NOMO-1 (cell line): ENCODE measurements at regions not wholly inside any gene's neighbourhood (a gene's known extent, or its start where the extent isn't known, plus 50 kb on each side); places are given as distances from the start of the nearest gene placed in this dataset.
"Not testable (repeated sequence)": the region's sequence is repeated elsewhere in the genome, so short reads cannot be mapped to it uniquely, and the experiment has no call there.

Source experiments
- DNase-seq, 2 experiments: peaks; one replicate each; lab custom pipeline; 2025; ENCODE audit not compliant: unreplicated experiment in 2 of 2; lab: John Stamatoyannopoulos, UW

- DNase-seq: peak in 1 of 2 experiments; percentile 27
Measured at GRCh38 chr12:42744539-42745182, 155.1 kb upstream of the PRICKLE1 start.

DNA sequence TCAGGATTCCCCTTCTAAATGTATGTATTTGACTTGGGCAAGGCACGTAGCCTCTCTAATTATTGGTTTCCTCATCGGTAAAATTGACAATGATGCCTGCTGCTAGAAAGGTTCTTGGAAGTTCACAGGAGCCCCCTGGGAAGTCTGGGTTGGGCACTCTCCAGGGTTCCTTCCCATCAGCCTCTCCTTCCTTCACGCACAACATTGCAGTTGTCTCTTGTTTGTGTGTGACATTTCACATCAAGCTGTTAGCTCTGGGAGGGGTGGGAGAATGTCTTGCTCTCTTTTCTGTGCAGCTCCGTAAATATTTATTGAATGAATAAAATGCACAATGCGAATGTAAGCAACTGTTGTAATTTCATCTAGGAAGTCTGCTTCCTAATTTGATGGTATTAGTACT, 153.2 kb upstream of the PRICKLE1 start:
- no peak for DNase-seq

- DNase-seq: no peak
Measured at GRCh38 chr12:42741771-42742510, 152.4 kb upstream of the PRICKLE1 start.

DNA sequence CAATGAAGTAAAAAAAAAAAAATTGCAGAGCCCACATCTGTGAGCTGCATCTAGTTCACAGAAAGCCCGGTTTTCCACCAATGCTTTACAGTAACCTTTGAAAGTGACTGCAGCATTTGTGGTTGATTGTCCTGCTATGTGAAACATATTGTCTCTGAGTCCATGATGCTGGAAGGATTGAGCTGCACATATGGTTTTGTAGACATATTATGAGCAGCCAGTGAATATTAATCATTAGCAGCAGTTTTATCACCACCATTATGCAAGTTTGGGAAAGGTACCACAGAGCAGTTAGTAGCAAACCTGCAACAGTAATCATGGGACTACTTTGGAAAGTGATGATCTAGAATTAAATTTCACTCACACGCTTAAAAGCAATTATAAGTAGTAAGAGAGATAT, 151.5 kb upstream of the PRICKLE1 start:
- no peak for DNase-seq

DNA sequence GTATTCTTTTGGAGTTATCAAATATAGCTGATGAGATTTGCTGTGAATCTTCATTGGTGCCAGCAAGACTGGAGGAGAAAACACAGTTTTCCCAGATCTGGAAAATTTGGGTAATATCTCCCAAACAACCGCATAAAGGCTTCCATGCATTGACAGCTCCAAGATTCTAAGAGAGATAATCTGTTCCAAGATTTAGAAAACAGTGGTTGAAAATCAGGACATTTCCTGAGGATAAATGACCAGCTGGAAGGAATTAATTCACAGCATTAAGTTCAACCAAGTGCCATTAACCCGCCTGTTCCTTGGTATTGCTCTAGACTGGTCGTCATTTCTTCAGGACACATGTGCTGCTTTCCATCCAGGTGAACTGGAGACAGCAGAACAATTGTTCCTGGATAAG, 147.9 kb upstream of the PRICKLE1 start:
- DNase-seq: no peak

- no peak for DNase-seq
Measured at GRCh38 chr12:42735861-42736361, 146.4 kb upstream of the PRICKLE1 start.

- DNase-seq: no peak
Measured at GRCh38 chr12:42733911-42734310, 144.4 kb upstream of the PRICKLE1 start.

DNA sequence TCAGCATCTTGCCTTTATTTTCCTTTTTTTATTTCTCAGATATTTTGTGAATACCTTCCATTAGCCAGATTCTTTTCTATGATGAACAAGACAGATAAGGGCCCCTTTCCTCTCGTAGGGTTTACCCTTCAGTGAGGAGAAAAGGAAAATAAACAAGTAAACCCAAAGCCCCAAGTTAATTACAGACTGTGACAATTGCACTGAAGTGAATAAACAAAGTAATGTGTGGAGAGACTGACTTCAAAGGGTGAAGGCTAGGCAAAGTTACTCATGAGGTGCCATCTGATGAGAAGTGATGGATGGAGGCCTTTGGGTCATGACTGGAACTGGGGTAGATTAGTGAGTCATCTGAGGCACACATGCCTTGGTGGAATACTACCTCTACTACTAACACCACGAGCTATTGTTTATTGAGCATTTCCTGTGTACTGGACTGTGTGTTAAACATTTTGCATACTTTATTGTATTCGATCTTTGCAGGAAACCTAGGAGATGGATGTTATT, 143.4 kb upstream of the PRICKLE1 start:
- DNase-seq: no peak

- no peak for DNase-seq
Measured at GRCh38 chr12:42730291-42730690, 140.7 kb upstream of the PRICKLE1 start.

DNA sequence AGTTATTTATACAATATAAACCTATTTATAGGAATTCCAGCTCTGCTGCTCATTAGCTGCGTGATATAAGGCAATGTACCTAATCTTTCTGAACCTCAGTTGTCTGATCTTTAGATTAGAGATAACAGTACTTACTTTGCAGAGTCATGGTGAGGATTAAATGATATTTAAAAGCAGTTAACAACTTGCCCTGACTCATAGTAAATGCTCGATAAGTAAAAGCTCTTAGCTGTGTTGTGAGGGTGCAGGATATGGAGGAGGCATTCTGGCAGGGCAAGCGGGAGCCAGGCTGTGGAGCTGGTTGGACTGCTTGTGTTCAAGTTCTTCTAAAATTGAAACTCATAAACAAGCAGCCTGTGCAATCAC, 140.0 kb upstream of the PRICKLE1 start:
- no peak for DNase-seq

DNA sequence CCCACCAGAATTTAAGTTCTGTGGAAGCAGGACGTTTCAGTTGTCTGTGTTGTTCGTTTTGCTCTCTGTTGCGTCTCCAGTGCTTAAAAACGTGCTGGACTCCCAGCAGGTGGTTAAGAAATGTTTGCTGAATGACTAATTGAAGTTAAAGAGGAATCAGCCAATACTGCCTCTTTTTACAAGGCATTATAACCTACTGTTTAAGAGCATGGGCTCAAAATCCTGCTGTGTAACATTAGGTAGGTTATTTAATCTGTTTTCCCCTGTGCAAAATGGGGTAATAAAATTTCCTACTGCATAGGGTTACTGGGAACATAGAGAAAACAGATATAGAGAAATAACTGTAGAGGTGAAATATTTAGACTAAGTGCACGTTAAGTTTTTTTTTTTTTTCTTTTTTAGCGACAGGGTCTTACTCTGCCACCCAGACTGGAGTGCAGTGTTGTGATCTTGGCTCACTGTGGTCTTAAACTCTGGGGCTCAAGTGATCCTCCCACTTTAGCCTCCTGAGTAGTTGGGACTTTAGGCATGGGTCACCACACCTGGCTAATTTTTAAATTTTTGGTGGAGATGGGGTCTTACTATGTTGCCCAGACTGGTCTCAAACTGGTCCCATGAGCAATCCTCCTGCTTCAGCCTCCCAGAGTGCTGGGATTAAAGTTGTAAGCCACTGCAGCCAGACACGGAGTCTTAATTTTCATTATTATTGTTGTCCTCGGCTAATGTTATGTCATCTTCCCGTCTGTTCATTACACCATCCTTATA, 139.4 kb upstream of the PRICKLE1 start:
- DNase-seq: no peak

DNA sequence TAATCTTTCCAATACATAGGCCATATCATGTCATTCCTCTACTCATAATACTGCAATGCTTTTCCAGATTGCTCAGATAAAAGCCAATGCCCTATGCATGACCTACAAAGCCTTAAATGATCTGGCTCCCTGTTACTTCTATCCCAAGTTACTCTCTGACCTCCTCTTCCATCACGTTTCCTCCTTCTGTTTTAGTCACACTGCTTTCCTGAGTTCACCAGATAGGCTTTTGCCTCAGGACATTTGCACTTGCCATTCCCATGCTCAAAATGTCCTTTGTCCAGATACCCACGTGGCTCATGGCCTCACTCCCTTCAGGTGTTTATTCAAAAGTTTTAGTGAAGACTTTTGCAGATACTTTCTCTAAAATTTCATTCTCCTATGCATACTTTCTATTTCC, 138.7 kb upstream of the PRICKLE1 start:
- no peak for DNase-seq

DNA sequence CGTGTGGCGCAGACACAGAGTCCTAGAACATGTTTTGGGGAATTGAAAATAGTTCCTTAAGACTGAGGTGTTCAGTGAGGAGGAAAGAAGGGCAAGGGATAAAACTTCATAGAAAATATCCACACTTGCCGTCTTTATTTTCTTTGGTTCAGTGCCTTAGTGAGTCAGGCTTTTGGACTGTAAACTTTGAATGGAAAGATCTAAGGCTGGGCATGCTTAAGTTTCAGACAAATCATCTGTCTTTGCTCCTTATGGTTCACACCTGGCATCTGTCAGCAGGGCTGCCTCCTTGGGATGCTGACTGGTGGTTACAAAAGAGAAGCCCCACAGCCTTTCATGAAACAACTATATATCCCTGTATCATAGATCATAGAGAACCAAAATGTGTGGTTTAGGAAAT, 136.3 kb upstream of the PRICKLE1 start:
- no peak for DNase-seq

GRCh38 chr12:42716491-42716891, 126.9 kb upstream of the PRICKLE1 start:
- no peak for DNase-seq

- DNase-seq: not testable (repeated sequence)
Measured at GRCh38 chr12:42713566-42713965, 124.0 kb upstream of the PRICKLE1 start.

DNA sequence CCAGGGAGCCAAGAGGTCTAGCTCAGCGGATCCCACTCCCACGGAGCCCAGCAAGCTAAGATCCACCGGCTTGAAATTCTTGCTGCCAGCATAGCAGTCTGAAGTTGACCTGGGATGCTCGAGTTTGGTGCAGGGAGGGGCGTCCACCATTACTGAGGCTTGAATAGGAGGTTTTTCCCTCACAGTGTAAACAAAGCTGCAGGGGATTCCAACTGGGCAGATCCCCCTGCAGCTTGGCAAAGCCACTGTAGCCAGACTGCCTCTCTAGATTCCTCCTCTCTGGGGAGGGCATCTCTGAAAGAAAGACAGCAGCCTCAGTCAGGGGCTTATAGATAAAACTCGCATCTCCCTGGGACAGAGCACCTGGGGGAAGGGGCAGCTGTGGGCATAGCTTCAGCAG, 118.8 kb upstream of the PRICKLE1 start:
- DNase-seq: not testable (repeated sequence)

DNA sequence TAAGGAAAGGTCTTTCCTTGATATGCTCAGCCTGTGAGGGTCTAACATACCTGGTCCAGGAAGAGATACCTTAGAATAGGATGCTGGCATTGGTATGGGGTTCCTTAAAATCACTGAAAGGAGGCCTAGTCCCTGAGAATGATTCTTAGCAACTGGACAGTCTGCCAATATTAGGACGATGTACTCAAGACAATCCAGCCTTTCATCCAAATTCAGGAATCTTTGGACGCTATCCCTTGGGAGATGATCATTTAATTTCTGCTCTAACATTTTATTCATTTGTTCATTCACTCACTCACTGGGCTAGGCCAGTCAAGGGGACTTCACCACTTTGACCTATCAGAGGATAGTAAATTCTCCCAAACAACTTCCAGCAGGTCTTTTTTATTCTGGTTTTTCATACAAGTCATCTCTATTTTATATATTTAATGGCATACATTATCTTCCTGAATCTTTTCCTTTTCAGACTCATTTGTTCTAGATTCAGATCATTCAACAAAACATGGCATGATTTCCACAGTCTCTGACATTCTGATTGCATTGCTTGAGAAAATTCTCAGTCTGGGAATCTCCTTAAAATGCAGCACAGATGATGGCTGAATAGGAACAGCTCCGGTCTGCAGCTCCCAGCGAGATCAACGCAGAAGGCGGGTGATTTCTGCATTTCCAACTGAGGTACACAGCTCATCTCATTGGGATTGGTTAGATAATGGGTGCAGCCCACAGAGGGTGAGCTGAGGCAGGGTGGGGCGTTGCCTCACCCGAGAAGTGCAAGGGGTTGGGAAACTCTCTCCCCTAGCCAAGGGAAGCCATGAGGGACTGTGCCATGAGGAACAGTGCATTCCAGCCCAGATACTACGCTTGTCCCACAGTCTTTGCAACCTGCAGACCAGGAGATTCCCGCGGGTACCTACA, 118.0 kb upstream of the PRICKLE1 start:
- no peak for DNase-seq

DNA sequence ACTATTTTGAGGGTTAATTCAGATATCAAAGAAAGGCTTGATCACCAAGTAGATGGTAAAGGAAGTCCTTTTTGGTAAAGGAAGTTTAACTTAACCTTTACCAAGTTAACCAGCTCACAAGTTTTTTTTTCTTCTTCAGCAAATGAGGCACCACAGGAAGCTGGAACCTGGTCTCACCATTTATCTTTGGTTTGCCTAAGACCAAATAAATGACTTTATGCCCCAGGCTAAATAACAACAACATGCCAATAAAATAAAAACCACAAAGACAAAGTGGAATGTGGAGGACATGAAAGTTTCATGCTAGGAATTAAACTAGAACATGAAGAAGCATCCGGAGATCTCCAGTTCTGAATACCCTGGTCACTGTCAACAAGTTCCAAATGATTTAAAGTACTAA, 116.8 kb upstream of the PRICKLE1 start:
- no peak for DNase-seq

GRCh38 chr12:42705863-42706262, 116.3 kb upstream of the PRICKLE1 start:
- no peak for DNase-seq

- DNase-seq: peak; percentile 23 to 81
Measured at GRCh38 chr12:42704810-42705401, 115.4 kb upstream of the PRICKLE1 start.
